KOPT-K1 (cell line): ENCODE measurements at regions not wholly inside any gene's neighbourhood (a gene's known extent, or its start where the extent isn't known, plus 50 kb on each side); places are given as distances from the start of the nearest gene placed in this dataset.

Source experiments
- H3K27ac ChIP-seq: fragments of 200-600 bp; sonication (generic); 2 replicates; pipeline ENCODE4 v1.5.1; 2016; ENCODE audit warnings: antibody characterized with exemption, mild to moderate bottlenecking, low read depth, low read length; ENCODE audit not compliant: poor library complexity, severe bottlenecking
- H3K36me3 ChIP-seq: fragments of 200-600 bp; sonication (generic); 2 replicates; pipeline ENCODE4 v1.5.1; 2017; ENCODE audit warnings: antibody characterized with exemption, mild to moderate bottlenecking, low read length, moderate library complexity; ENCODE audit not compliant: insufficient read depth
- H3K9me3 ChIP-seq: fragments of 200-600 bp; sonication (generic); 2 replicates; pipeline ENCODE4 v1.5.1; 2017; ENCODE audit warnings: antibody characterized with exemption, low read length, mild to moderate bottlenecking; ENCODE audit not compliant: insufficient read depth, poor library complexity, severe bottlenecking

DNA sequence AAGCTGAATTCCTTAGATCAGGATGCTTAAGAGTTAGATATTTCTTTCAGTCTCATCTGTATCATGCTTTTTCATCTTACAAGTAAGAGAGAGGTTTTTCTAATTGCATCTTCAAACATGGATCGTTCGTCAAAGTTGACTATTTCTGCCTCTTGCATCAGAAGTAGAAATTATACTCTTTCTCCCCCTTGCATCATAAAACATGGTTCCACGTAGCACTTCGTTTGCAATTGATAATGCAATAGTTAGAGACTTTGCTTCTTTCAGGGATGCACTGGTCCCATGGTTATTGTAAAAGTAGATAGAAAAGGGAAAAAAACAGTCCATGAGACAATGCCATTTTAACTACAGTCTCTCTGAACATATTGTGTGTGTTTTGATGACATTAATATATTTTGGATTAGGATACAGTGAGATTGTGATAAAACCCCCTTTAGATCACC lies 75.1 kb upstream of the PARD3B start:
- H3K9me3 ChIP-seq = no peaks in the 10 kb centered on the region
- no peak overlapping the region for H3K27ac ChIP-seq
- H3K36me3 ChIP-seq = no peaks in the 10 kb centered on the region

- Histone ChIP-seq H3K9me3 (no peaks in the 10 kb centered on the region), H3K36me3 (no peaks in the 10 kb centered on the region), H3K27ac (no peak overlapping the region)
Measured at GRCh38 chr2:204470621-204471196, 74.6 kb upstream of the PARD3B start.

- Histone ChIP-seq H3K27ac (no peak overlapping the region), H3K9me3 (no peaks in the 10 kb centered on the region), H3K36me3 (no peaks in the 10 kb centered on the region)
Measured at GRCh38 chr2:204472375-204472774, 72.9 kb upstream of the PARD3B start.

- no peaks in the 10 kb centered on the region for H3K36me3 ChIP-seq
- no peak overlapping the region for H3K27ac ChIP-seq
- no peaks in the 10 kb centered on the region for H3K9me3 ChIP-seq
Measured at GRCh38 chr2:204473224-204473623, 72.1 kb upstream of the PARD3B start.

GRCh38 chr2:204475399-204475798 lies 69.9 kb upstream of the PARD3B start:
- H3K36me3 ChIP-seq = no peaks in the 10 kb centered on the region
- no peak overlapping the region for H3K27ac ChIP-seq

DNA sequence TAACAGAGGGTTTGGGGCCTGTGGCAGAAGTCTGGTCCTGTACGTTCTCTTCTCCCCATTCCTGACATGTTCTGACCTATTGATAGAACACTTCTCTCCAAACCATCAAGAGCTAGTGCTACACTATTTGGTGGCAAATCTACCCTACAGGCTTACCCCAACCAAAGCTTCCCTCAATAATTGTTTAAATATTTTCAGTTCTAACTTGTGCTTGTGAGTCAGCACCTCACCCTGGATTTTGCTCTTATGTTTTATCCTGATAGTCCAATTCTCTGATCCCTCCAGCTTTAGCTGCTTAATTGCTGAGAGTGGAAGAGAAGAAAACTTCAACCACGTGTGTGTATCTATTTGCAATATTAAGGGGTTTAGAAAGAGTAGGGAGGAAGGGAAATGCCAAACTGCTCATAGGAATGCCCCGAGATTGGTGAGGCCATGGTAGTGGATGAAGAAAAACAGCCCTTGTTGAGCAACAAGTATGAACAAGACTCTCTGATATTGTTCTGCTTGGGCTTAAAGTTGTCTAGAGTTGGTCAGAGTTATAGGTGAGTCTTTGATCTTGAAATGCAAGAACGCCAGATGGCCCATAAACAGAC lies 67.8 kb upstream of the PARD3B start:
- H3K27ac ChIP-seq = no peak overlapping the region
- H3K36me3 ChIP-seq = no peaks in the 10 kb centered on the region
- no peaks in the 10 kb centered on the region for H3K9me3 ChIP-seq

More at GRCh38 chr2:204475399-204475798, 69.9 kb upstream of the PARD3B start:
- no peaks in the 10 kb centered on the region for H3K9me3 ChIP-seq

- no peak overlapping the region for H3K27ac ChIP-seq
- H3K9me3 ChIP-seq = no peaks in the 10 kb centered on the region
Measured at GRCh38 chr2:204479557-204479956, 65.7 kb upstream of the PARD3B start.

DNA sequence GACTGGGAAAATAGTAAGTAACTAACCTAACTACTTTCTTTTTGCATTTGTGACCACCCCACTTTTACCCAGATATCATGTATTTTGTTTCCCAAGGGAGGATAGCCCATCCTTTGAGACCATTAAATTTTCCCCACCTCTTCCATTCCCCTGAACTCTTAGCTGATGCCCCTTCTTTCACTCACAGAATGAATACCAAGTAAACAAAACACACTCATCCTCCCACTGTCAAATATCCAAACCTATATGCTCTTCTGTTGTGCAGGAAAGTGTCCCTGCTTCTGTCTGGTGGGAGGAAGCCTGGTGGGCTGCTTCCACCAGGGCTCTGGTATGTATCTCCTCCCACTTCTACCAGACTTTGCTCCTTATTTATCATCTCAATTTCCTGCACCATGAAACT lies 64.6 kb upstream of the PARD3B start:
- H3K27ac ChIP-seq = no peak overlapping the region
- H3K9me3 ChIP-seq = no peaks in the 10 kb centered on the region
- H3K36me3 ChIP-seq = no peaks in the 10 kb centered on the region

More at GRCh38 chr2:204479557-204479956, 65.7 kb upstream of the PARD3B start:
- H3K36me3 ChIP-seq = no peaks in the 10 kb centered on the region

DNA sequence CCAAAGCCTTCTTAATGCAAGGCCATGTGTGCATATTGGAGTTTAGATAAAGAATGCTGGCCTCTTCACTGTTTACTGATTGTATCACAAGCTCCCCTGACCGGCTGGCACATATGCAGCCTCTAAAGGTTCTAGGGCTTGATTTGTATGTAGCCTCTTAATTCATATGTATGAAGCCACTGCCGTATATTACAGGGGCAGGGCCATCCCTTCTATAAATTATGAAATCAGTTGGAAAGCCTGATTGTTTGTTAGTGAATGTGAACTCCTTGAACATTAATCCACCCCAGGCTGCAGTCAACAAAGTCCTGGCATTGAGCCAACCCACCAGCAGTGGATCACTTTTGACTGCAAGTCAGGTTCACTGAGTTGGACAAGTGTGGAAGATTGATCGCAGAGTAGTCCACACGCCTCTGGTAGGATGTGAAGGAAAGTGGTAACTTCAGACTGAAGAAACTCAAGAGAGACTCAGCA lies 61.6 kb upstream of the PARD3B start:
- no peaks in the 10 kb centered on the region for H3K36me3 ChIP-seq
- H3K27ac ChIP-seq = no peak overlapping the region
- H3K9me3 ChIP-seq = no peaks in the 10 kb centered on the region

DNA sequence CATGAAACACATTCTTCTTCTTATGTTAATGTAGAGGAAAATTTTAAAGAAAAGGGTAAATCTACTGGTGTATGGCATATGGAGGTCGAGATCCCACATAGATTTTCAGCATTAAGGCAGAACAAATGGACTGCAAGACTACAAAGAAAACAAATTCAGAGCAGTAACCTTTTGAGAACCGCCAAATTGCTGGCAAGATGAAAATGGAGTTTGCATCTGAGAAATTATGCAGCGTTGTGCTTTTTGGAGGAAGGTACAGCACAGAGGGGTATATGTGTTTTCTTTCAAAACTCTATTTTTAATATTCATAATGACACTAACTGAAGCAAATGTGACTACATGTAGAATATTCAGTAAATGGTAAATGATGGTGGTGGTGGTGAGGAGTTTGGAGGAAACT lies 59.0 kb upstream of the PARD3B start:
- no peaks in the 10 kb centered on the region for H3K9me3 ChIP-seq

DNA sequence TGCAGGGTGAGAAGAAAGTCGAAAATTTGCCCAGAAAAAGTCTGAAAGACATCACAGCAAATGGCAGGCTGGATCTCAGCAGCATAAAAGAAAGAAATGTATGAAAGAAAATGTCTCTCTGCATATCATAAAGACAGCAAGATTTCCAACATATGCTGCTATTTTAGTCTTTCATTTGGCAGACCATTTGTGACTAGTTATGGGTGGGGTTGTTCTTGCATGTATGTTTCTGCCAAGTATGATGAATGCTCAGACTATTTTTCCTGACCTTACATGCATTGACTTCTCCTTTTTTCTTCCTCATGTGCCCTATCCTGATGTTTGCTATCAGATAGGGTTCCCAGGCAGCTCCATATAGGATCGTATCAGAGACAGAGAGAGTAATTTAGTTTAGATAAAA lies 58.5 kb upstream of the PARD3B start:
- Histone ChIP-seq H3K9me3 (no peaks in the 10 kb centered on the region), H3K27ac (no peak overlapping the region), H3K36me3 (no peaks in the 10 kb centered on the region)

More for the DNA sequence above, 59.0 kb upstream of the PARD3B start:
- Histone ChIP-seq H3K36me3 (no peaks in the 10 kb centered on the region), H3K27ac (no peak overlapping the region)

DNA sequence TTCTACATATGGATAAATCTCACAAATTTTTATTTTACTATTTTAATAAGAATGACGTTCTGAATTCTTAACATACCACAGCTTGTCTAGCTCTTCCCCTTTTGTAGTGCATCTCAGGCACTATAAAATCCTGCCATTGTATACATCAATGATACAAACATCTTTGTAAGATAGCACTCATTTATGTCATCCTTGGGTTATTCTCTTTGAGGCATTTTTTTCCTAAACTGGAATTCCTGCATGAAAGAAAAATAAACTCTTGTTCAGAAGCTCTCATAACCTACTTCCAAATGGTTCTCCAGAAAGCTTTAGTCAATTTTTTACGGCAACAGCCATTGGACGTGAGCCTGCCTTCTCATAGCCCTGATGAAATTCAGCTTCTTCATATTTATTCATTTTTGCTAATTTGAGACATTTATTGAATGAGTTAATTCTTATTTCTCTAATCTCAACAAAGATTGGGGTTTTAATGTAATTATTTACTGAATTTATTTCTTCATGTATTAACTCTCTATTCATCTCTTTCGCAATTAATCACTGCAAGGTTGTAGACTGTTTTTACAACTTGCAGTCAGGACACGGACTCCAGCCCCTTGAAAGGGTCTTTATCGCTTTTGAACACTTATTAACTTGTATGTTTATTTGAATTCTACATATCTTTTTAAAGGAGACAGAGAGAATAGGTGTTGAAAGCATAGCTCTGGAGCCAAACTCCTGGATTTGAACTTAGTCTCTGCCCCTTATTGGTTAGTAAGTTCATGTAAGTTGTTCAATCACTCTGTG lies 57.6 kb upstream of the PARD3B start:
- Histone ChIP-seq H3K9me3 (no peaks in the 10 kb centered on the region), H3K27ac (no peak overlapping the region), H3K36me3 (no peaks in the 10 kb centered on the region)

DNA sequence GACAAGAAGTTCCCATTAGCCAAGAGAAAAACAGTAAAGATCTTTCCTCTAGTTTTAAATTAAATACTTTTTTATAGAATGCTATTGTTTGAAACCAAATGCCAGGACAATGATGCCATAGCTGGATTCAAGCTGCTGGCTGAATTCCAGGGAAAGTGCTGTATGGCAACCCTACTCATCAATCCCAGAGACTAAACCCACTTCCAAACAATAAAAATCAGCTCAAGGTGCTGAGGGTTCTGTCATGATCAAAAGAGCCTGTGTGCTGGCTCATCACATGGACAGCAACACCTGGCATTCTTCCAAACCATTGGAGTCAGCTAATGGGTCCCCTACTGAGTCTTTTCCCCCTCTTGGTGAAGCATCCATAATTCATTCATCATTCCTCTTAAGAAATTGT lies 53.7 kb upstream of the PARD3B start:
- Histone ChIP-seq H3K9me3 (no peaks in the 10 kb centered on the region), H3K36me3 (no peaks in the 10 kb centered on the region), H3K27ac (no peak overlapping the region)

DNA sequence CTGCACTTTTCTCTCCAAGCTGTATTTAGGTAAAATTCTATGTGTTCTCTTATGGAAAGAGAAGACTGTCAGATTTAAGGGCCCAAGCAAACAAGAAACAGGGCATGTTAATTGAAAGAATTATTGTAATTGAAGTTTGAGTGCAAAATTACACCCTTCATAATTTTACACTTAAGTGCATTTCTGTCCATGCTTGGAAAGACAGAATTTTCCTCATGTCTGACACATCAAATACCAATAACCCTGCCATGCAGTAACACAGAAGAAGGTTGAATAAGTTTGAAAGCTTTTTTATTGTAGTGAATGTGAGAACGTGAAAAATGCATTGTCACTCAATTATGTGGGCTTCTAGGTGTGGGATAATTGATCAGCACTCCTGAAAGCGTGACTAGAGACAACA lies 52.9 kb upstream of the PARD3B start:
- Histone ChIP-seq H3K9me3 (no peaks in the 10 kb centered on the region), H3K36me3 (no peaks in the 10 kb centered on the region), H3K27ac (no peak overlapping the region)

DNA sequence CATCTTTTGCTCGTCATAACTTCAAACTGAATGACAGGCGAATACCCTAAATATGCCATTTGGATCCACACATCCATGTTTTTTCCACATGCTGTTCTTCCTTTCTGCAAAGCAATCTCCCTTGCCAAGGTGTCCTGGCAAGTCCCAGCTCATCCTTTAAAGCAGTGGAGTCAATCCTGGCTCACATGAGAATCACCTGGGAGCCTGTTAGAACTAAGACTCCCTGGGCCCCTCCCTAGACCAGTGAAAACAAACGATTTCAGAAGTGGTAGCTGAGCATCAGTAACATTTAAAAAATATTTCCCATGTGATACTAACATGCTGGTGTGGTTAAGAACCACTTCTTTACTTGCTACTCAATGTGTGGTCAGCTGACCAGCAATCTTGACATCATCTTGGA lies 50.6 kb upstream of the PARD3B start:
- Histone ChIP-seq H3K9me3 (no peaks in the 10 kb centered on the region), H3K36me3 (no peaks in the 10 kb centered on the region), H3K27ac (no peak overlapping the region)
